GM18519 (cell line): ENCODE measurements at regions not wholly inside any gene's neighbourhood (a gene's known extent, or its start where the extent isn't known, plus 50 kb on each side); places are given as distances from the start of the nearest gene placed in this dataset.
A peak's percentile ranks its signal among the peaks of the same experiment; 100 is the strongest.
"Not testable (repeated sequence)": the region's sequence is repeated elsewhere in the genome, so short reads cannot be mapped to it uniquely, and the experiment has no call there.

Experiments
- ATAC-seq: cut with Tn5 transposase; IDR thresholded peaks from one replicate; pipeline ENCODE4 v1.9.1; 2021; ENCODE audit warnings: mild to moderate bottlenecking, moderate library complexity; ENCODE audit not compliant: unreplicated experiment, low FRiP score

GRCh38 chr14:21910260-21910659, 236.6 kb upstream of the OR4E1 start:
- ATAC-seq: no peak

- ATAC-seq: peak; percentile 44
These were observed 229.1 kb upstream of the OR4E1 start for GRCh38 chr14:21902561-21903181.

GRCh38 chr14:21894898-21895194, 221.2 kb upstream of the OR4E1 start:
- not testable (repeated sequence) for ATAC-seq

- no peak for ATAC-seq
These were observed 220.6 kb upstream of the OR4E1 start for GRCh38 chr14:21894003-21894897.

- ATAC-seq: no peak
These were observed 218.3 kb upstream of the OR4E1 start for GRCh38 chr14:21891921-21892320.

- ATAC-seq: no peak
These were observed 211.4 kb upstream of the OR4E1 start for GRCh38 chr14:21884995-21885394.

GRCh38 chr14:21882226-21882625, 208.6 kb upstream of the OR4E1 start:
- ATAC-seq: no peak

- ATAC-seq: no peak
These were observed 207.3 kb upstream of the OR4E1 start for GRCh38 chr14:21880918-21881317.

GRCh38 chr14:21875791-21876190, 202.2 kb upstream of the OR4E1 start:
- ATAC-seq: no peak

- ATAC-seq: no peak
These were observed 201.3 kb upstream of the OR4E1 start for GRCh38 chr14:21874946-21875345.

- no peak for ATAC-seq
These were observed 200.5 kb upstream of the OR4E1 start for GRCh38 chr14:21874167-21874566.

GRCh38 chr14:21868442-21869046, 194.9 kb upstream of the OR4E1 start:
- ATAC-seq: peak; percentile 86

GRCh38 chr14:21867541-21867940, 193.9 kb upstream of the OR4E1 start:
- ATAC-seq: no peak

- no peak for ATAC-seq
These were observed 192.9 kb upstream of the OR4E1 start for GRCh38 chr14:21866479-21866878.

- ATAC-seq: no peak
These were observed 189.7 kb upstream of the OR4E1 start for GRCh38 chr14:21863289-21863688.

GRCh38 chr14:21861153-21861552, 187.5 kb upstream of the OR4E1 start:
- no peak for ATAC-seq

GRCh38 chr14:21860172-21860571, 186.6 kb upstream of the OR4E1 start:
- no peak for ATAC-seq

- no peak for ATAC-seq
These were observed 179.2 kb upstream of the OR4E1 start for GRCh38 chr14:21852775-21853174.

- peak; percentile 61 for ATAC-seq
These were observed 178.5 kb upstream of the OR4E1 start for GRCh38 chr14:21852061-21852664.

- not testable (repeated sequence) for ATAC-seq
These were observed 173.3 kb upstream of the OR4E1 start for GRCh38 chr14:21846902-21847301.

- no peak for ATAC-seq
These were observed 172.7 kb upstream of the OR4E1 start for GRCh38 chr14:21846227-21846885.
